GM12878 (cell line): ENCODE measurements at regions not wholly inside any gene's neighbourhood (a gene's known extent, or its start where the extent isn't known, plus 50 kb on each side); places are given as distances from the start of the nearest gene placed in this dataset.

Experiments used
- ATAC-seq: fragments of 200-7000 bp; cut with Tn5 transposase; 3 replicates; pipeline ENCODE4 v1.9.1; 2020; ENCODE audit warnings: mild to moderate bottlenecking, moderate library complexity
- BruUV-seq: library from RNA; stranded (reverse); fragments of 400-500 nt; replicated peaks from 2 replicates; lab custom pipeline; 2021; lab: Mats Ljungman, UMichigan
- CTCF ChIA-PET: fragments of 300-600 bp; sonication (Branson Sonifier 250); formaldehyde crosslinking; extraction: SDS; loops from one replicate; lab custom pipeline; 2021; ENCODE audit warnings: inconsistent platforms; lab: Yijun Ruan, JAX
- POLR2A ChIA-PET: fragments of 350-600 bp; formaldehyde crosslinking; extraction: SDS; loops from one replicate; lab custom pipeline; 2021; ENCODE audit warnings: inconsistent platforms; lab: Charles Lee
- RAD21 ChIA-PET: fragments of 300-600 bp; sonication (Branson Sonifier 250); formaldehyde crosslinking; loops from one replicate; lab custom pipeline; 2023; ENCODE audit warnings: antibody characterized with exemption; ENCODE audit not compliant: unreplicated experiment; lab: Charles Lee
- SMC1A ChIA-PET: fragments of 300-600 bp; sonication (Branson Sonifier 250); formaldehyde crosslinking; loops from one replicate; lab custom pipeline; 2023; ENCODE audit not compliant: unreplicated experiment, uncharacterized antibody; lab: Charles Lee
- DNase-seq: peaks from one replicate; pipeline ENCODE4 v3.0.0-alpha.2; 2011; ENCODE audit warnings: low read depth, low spot score
- FAIRE-seq: peaks from 3 replicates; lab custom pipeline; 2011; peaks lifted over from hg19 to GRCh38; lab: Jason Lieb, UNC
- H2AFZ ChIP-seq: 2 replicates; pipeline ENCODE4 v1.6.0; 2011; ENCODE audit warnings: low read depth, low read length, control low read depth; ENCODE audit not compliant: control insufficient read depth
- H3K27ac ChIP-seq: 2 replicates; pipeline ENCODE4 v1.5.1; 2011; ENCODE audit warnings: control low read depth; ENCODE audit not compliant: control insufficient read depth, insufficient read depth
- H3K27me3 ChIP-seq, 2 experiments: replicated peaks in 1 of 2; 2 replicates each; pipeline versions ENCODE4 v1.6.0 to v1.6.1; 2011; ENCODE audit warnings: low read length in 1 of 2; ENCODE audit not compliant: control insufficient read depth in 2 of 2, insufficient read depth in 2 of 2
- H3K36me3 ChIP-seq, 2 experiments: 2 replicates each; pipeline ENCODE4 v1.5.1; 2011; ENCODE audit warnings: low read length in 1 of 2; ENCODE audit not compliant: control insufficient read depth in 2 of 2, insufficient read depth in 2 of 2
- H3K4me1 ChIP-seq: 2 replicates; pipeline ENCODE4 v1.6.1; 2011; ENCODE audit warnings: mild to moderate bottlenecking, low read length, moderate library complexity, mixed read lengths; ENCODE audit not compliant: control insufficient read depth, insufficient read depth
- H3K4me2 ChIP-seq: 2 replicates; pipeline ENCODE4 v1.6.0; 2011; ENCODE audit warnings: control low read depth; ENCODE audit not compliant: control insufficient read depth, insufficient read depth
- H3K4me3 ChIP-seq: fragments of 200-600 bp; sonication (generic); 2 replicates; pipeline ENCODE4 v1.5.1; 2016
- H3K79me2 ChIP-seq: 2 replicates; pipeline ENCODE4 v1.6.0; 2011; ENCODE audit warnings: low read length; ENCODE audit not compliant: control insufficient read depth, insufficient read depth
- H3K9ac ChIP-seq: 2 replicates; pipeline ENCODE4 v1.8.0; 2011; ENCODE audit warnings: low read length, control low read depth, mixed read lengths; ENCODE audit not compliant: control insufficient read depth, insufficient read depth
- H3K9me3 ChIP-seq: replicated peaks from 3 replicates; pipeline ENCODE4 v1.5.1; 2011; ENCODE audit warnings: mild to moderate bottlenecking, low read length; ENCODE audit not compliant: control insufficient read depth, insufficient read depth
- H4K20me1 ChIP-seq: 2 replicates; pipeline ENCODE4 v1.6.0; 2011; ENCODE audit not compliant: control insufficient read depth, insufficient read depth
- CBX5 ChIP-seq: sonication (generic); IDR thresholded peaks from 2 replicates; pipeline ENCODE4 v1.6.1; 2016; ENCODE audit warnings: low read depth, moderate library complexity, mild to moderate bottlenecking, inconsistent platforms
- ESRRA ChIP-seq: IDR thresholded peaks from 2 replicates; pipeline ENCODE4 v1.6.1; 2012; ENCODE audit warnings: mild to moderate bottlenecking, low read length, improper control_type of control experiment
- HDAC6 ChIP-seq: fragments of 200-600 bp; sonication (generic); IDR thresholded peaks from one replicate; pipeline ENCODE4 v1.8.0; 2017; ENCODE audit warnings: antibody characterized with exemption; ENCODE audit not compliant: unreplicated experiment
- IKZF1 ChIP-seq: fragments of 450-650 bp; conservative IDR thresholded peaks from 2 replicates; pipeline ENCODE4 v1.6.1; 2017; ENCODE audit warnings: antibody characterized with exemption, mild to moderate bottlenecking
- IKZF2 ChIP-seq, 2 experiments: fragments of 450-650 bp; IDR thresholded peaks; 2 replicates each; pipeline ENCODE4 v1.6.1; 2017; ENCODE audit warnings: mild to moderate bottlenecking in 2 of 2, moderate library complexity in 2 of 2
- MXI1 ChIP-seq: fragments of 150-350 bp; IDR thresholded peaks from 2 replicates; pipeline ENCODE4 v1.6.1; 2011; ENCODE audit warnings: low read depth, mild to moderate bottlenecking, inconsistent platforms, low read length, improper control_type of control experiment
- NR2C1 ChIP-seq: fragments of 450-650 bp; IDR thresholded peaks from 2 replicates; pipeline ENCODE4 v1.6.1; 2017; ENCODE audit warnings: antibody characterized with exemption, mild to moderate bottlenecking, moderate library complexity
- NR2F1 ChIP-seq: fragments of 450-650 bp; conservative IDR thresholded peaks from 2 replicates; pipeline ENCODE4 v1.6.1; 2017; ENCODE audit warnings: mild to moderate bottlenecking
- SMAD1 ChIP-seq: fragments of 450-650 bp; IDR thresholded peaks from 2 replicates; pipeline ENCODE4 v1.6.1; 2018; ENCODE audit warnings: mild to moderate bottlenecking, low read depth; ENCODE audit not compliant: partially characterized antibody
- TAF1 ChIP-seq: IDR thresholded peaks from 2 replicates; pipeline ENCODE4 v1.6.1; 2011; ENCODE audit warnings: mild to moderate bottlenecking, low read depth, low read length, borderline replicate concordance
- WGBS: methylation state at CpG from one replicate; pipeline ENCODE4 v1.1.6; 2016; ENCODE audit warnings: low lambda C conversion rate; ENCODE audit not compliant: insufficient replicate concordance, insufficient coverage; ENCODE audit errors: missing lambda C conversion rate; 5-methylcytosine and 5-hydroxymethylcytosine counted together
- in situ Hi-C: fragments of 300-500 bp; cut with MboI; formaldehyde crosslinking; loops from 9 replicates; pipeline ENCODE4 v1.14.3; 2018; ENCODE audit warnings: mixed read lengths
- intact Hi-C: fragments of 100-400 bp; cut with micrococcal nuclease; formaldehyde crosslinking; loops from one replicate; pipeline ENCODE4 v1.14.2; 2022; ENCODE audit not compliant: unreplicated experiment
- TF ChIP-seq, protein P1 (sequence below): IDR thresholded peaks from 2 replicates; pipeline ENCODE4 v1.6.1; 2012; ENCODE audit warnings: low read depth, low read length, improper control_type of control experiment

DNA sequence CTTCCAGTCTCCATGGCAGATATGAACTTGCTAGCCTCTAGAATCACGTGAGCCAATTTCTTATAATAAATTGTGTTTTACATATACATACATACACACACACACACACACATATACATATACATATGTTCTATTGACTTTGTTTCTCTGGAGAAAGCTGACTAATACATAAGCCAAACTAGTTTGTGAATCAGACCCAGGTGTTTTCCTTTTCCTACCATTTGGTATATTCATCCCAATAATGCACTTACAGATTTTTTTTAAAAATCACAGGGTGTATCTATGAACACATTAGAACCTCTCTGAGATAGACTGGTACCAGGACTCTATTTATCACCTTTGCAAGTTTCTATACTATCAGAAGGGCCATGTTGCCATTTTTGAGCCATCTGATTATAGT is 122.9 kb upstream of the KCNH8 start:
- Histone ChIP-seq H3K4me1 (no peaks in the 10 kb centered on the region), H3K9me3 (no peaks in the 10 kb centered on the region), H3K9ac (no peak overlapping the region), H4K20me1 (no peaks in the 10 kb centered on the region), H3K27me3 (no peaks in the 10 kb centered on the region), H3K4me3 (no peak overlapping the region), H2AFZ (no peak overlapping the region), H3K27ac (no peak overlapping the region), H3K4me2 (no peak overlapping the region), H3K79me2 (no peaks in the 10 kb centered on the region), H3K36me3 (no peaks in the 10 kb centered on the region)
- SMC1A ChIA-PET, result no interaction called here
- BruUV-seq, result no TSS peak
- no peak for TF ChIP-seq IKZF1
- TF ChIP-seq IKZF2 (IDR thresholded peaks at IDR 0.05), result no peak
- TF ChIP-seq SMAD1, result no peak
- FAIRE-seq, result no peak
- in situ Hi-C loops (no loop called here), intact Hi-C loops (no loop called here)
- POLR2A ChIA-PET, result no interaction called here
- no peak for ATAC-seq
- RAD21 ChIA-PET, result no interaction called here
- CTCF ChIA-PET, result no interaction called here
- no peak for DNase-seq
- WGBS, result 11% methylated on average over 1 of the region's 1 CpG

GRCh38 chr3:19022546-19022945 is 125.8 kb upstream of the KCNH8 start:
- H3K27ac ChIP-seq, result no peak overlapping the region
- RAD21 ChIA-PET, result no interaction called here
- no peaks in the 10 kb centered on the region for H3K9me3 ChIP-seq
- BruUV-seq, result no TSS peak
- no peaks in the 10 kb centered on the region for H3K27me3 ChIP-seq
- no peak for ATAC-seq
- POLR2A ChIA-PET, result no interaction called here
- H3K4me1 ChIP-seq, result no peaks in the 10 kb centered on the region
- no peak for FAIRE-seq
- WGBS, result 16% methylated on average over 4 of the region's 4 CpGs
- CTCF ChIA-PET, result no interaction called here
- H2AFZ ChIP-seq, result no peak overlapping the region
- SMC1A ChIA-PET, result no interaction called here
- in situ Hi-C loops (no loop called here), intact Hi-C loops (no loop called here)
- no peak overlapping the region for H3K4me2 ChIP-seq
- no peaks in the 10 kb centered on the region for H4K20me1 ChIP-seq
- H3K79me2 ChIP-seq, result no peaks in the 10 kb centered on the region
- no peak overlapping the region for H3K4me3 ChIP-seq
- DNase-seq, result no peak
- no peak for TF ChIP-seq TAF1
- no peak for TF ChIP-seq MXI1
- TF ChIP-seq, protein P1, sequence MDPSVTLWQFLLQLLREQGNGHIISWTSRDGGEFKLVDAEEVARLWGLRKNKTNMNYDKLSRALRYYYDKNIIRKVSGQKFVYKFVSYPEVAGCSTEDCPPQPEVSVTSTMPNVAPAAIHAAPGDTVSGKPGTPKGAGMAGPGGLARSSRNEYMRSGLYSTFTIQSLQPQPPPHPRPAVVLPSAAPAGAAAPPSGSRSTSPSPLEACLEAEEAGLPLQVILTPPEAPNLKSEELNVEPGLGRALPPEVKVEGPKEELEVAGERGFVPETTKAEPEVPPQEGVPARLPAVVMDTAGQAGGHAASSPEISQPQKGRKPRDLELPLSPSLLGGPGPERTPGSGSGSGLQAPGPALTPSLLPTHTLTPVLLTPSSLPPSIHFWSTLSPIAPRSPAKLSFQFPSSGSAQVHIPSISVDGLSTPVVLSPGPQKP, result no peak
- TF ChIP-seq ESRRA, result no peak
- no peak for TF ChIP-seq CBX5
- no peak for TF ChIP-seq NR2C1
- TF ChIP-seq IKZF1, result no peak
- TF ChIP-seq NR2F1, result no peak
- TF ChIP-seq HDAC6, result no peak
- TF ChIP-seq, all 136 proteins: peak for 0
- no peak overlapping the region for H3K9ac ChIP-seq
- no peaks in the 10 kb centered on the region for H3K36me3 ChIP-seq
